Loucy (cell line): ENCODE measurements at regions not wholly inside any gene's neighbourhood (a gene's known extent, or its start where the extent isn't known, plus 50 kb on each side); places are given as distances from the start of the nearest gene placed in this dataset.

Source experiments
- H2AFZ ChIP-seq: fragments of 200-600 bp; sonication (generic); 2 replicates; pipeline ENCODE4 v1.6.0; 2016; ENCODE audit warnings: antibody characterized with exemption, mild to moderate bottlenecking, low read length, moderate library complexity
- H3F3A ChIP-seq: fragments of 200-600 bp; 2 replicates; pipeline ENCODE4 v1.6.0; 2016; ENCODE audit warnings: antibody characterized with exemption, low read depth, mild to moderate bottlenecking
- H3K27me3 ChIP-seq: fragments of 200-600 bp; sonication (generic); 2 replicates; pipeline ENCODE4 v1.6.1; 2014; ENCODE audit warnings: low read length, mild to moderate bottlenecking; ENCODE audit not compliant: insufficient read depth, poor library complexity, severe bottlenecking
- H3K36me3 ChIP-seq: fragments of 200-600 bp; sonication (generic); 2 replicates; pipeline ENCODE4 v1.6.1; 2016; ENCODE audit warnings: low read length; ENCODE audit not compliant: insufficient read depth
- H3K4me1 ChIP-seq: fragments of 200-600 bp; sonication (generic); 2 replicates; pipeline ENCODE4 v1.5.1; 2014; ENCODE audit warnings: low read length, mild to moderate bottlenecking; ENCODE audit not compliant: insufficient read depth, poor library complexity, severe bottlenecking
- H3K4me2 ChIP-seq: fragments of 200-600 bp; sonication (generic); 2 replicates; pipeline ENCODE4 v1.6.0; 2014; ENCODE audit warnings: antibody characterized with exemption, low read length, low read depth, mild to moderate bottlenecking; ENCODE audit not compliant: poor library complexity, severe bottlenecking
- H3K4me3 ChIP-seq: fragments of 200-600 bp; sonication (generic); 2 replicates; pipeline ENCODE4 v1.5.1; 2014; ENCODE audit warnings: low read length, mild to moderate bottlenecking, mixed read lengths; ENCODE audit not compliant: poor library complexity, severe bottlenecking
- H3K79me2 ChIP-seq: fragments of 200-600 bp; sonication (generic); 2 replicates; pipeline ENCODE4 v1.6.1; 2014; ENCODE audit warnings: low read length; ENCODE audit not compliant: insufficient read depth
- H3K9ac ChIP-seq: fragments of 200-600 bp; sonication (generic); 2 replicates; pipeline ENCODE4 v1.6.0; 2014; ENCODE audit warnings: mild to moderate bottlenecking, low read depth, low read length, moderate library complexity; ENCODE audit not compliant: poor library complexity, severe bottlenecking
- H3K9me2 ChIP-seq: fragments of 200-600 bp; sonication (generic); replicated peaks from 2 replicates; pipeline ENCODE4 v1.6.1; 2016; ENCODE audit warnings: low read depth, low read length, mixed read lengths
- H3K9me3 ChIP-seq: fragments of 200-600 bp; sonication (generic); 2 replicates; pipeline ENCODE4 v1.6.1; 2014; ENCODE audit warnings: mild to moderate bottlenecking, antibody characterized with exemption, low read length, low read depth; ENCODE audit not compliant: insufficient read depth
- H4K20me1 ChIP-seq: fragments of 200-600 bp; sonication (generic); 2 replicates; pipeline ENCODE4 v1.6.0; 2014; ENCODE audit warnings: antibody characterized with exemption, low read length, mild to moderate bottlenecking; ENCODE audit not compliant: insufficient read depth, poor library complexity, severe bottlenecking
- CTCF ChIP-seq: fragments of 200-600 bp; sonication (generic); conservative IDR thresholded peaks from 2 replicates; pipeline ENCODE4 v1.5.1; 2014; ENCODE audit warnings: mild to moderate bottlenecking, antibody characterized with exemption, low read length
- EZH2phosphoT487 ChIP-seq: fragments of 200-600 bp; IDR thresholded peaks from 2 replicates; pipeline ENCODE4 v1.6.1; 2018; ENCODE audit warnings: antibody characterized with exemption, mild to moderate bottlenecking, moderate library complexity, borderline replicate concordance

- H2AFZ ChIP-seq = no peak overlapping the region
- no peaks in the 10 kb centered on the region for H3K9me2 ChIP-seq
- no peaks in the 10 kb centered on the region for H3F3A ChIP-seq
- no peaks in the 10 kb centered on the region for H3K4me1 ChIP-seq
- H3K4me2 ChIP-seq = no peak overlapping the region
- H4K20me1 ChIP-seq = no peaks in the 10 kb centered on the region
- no peaks in the 10 kb centered on the region for H3K36me3 ChIP-seq
- no peak overlapping the region for H3K4me3 ChIP-seq
- no peaks in the 10 kb centered on the region for H3K79me2 ChIP-seq
- H3K9me3 ChIP-seq = no peaks in the 10 kb centered on the region
- TF ChIP-seq EZH2phosphoT487 = no peak
- no peak for TF ChIP-seq CTCF
- H3K9ac ChIP-seq = no peak overlapping the region
- H3K27me3 ChIP-seq = no peaks in the 10 kb centered on the region
Measured at GRCh38 chr6:137677709-137678108, 183.5 kb upstream of the OLIG3 start.

- H3K9me2 ChIP-seq = no peaks in the 10 kb centered on the region
- no peaks in the 10 kb centered on the region for H3K36me3 ChIP-seq
- no peak overlapping the region for H2AFZ ChIP-seq
- H3K27me3 ChIP-seq = no peaks in the 10 kb centered on the region
- no peak for TF ChIP-seq CTCF
- TF ChIP-seq EZH2phosphoT487 = no peak
- no peak overlapping the region for H3K4me2 ChIP-seq
- no peaks in the 10 kb centered on the region for H3K4me1 ChIP-seq
- H3K9ac ChIP-seq = no peak overlapping the region
- H3F3A ChIP-seq = no peaks in the 10 kb centered on the region
- no peaks in the 10 kb centered on the region for H3K9me3 ChIP-seq
- no peak overlapping the region for H3K4me3 ChIP-seq
- no peaks in the 10 kb centered on the region for H3K79me2 ChIP-seq
- no peaks in the 10 kb centered on the region for H4K20me1 ChIP-seq
Measured at GRCh38 chr6:137678451-137678850, 184.3 kb upstream of the OLIG3 start.

GRCh38 chr6:137680705-137681346 lies 186.2 kb upstream of the TNFAIP3 start:
- TF ChIP-seq CTCF (no peak), EZH2phosphoT487 (no peak)
- Histone ChIP-seq H3K79me2 (no peaks in the 10 kb centered on the region), H3K4me3 (no peak overlapping the region), H3K9me2 (no peaks in the 10 kb centered on the region), H3K4me2 (no peak overlapping the region), H3K4me1 (no peaks in the 10 kb centered on the region), H3K9me3 (no peaks in the 10 kb centered on the region), H3K9ac (no peak overlapping the region), H3K27me3 (no peaks in the 10 kb centered on the region), H3K36me3 (no peaks in the 10 kb centered on the region), H3F3A (no peaks in the 10 kb centered on the region), H4K20me1 (no peaks in the 10 kb centered on the region), H2AFZ (no peak overlapping the region)
